ENCODE measurements at regions not wholly inside any gene's neighbourhood (a gene's known extent, or its start where the extent isn't known, plus 50 kb on each side); places are given as distances from the start of the nearest gene placed in this dataset.

- H3K4me3 ChIP-seq (ENCODE audit: low read length) = no peak overlapping the region
- no peak overlapping the region for H3K27ac ChIP-seq (ENCODE audit: low read length)
- no peaks in the 10 kb centered on the region for H3K9me3 ChIP-seq (ENCODE audit: insufficient read depth, low read length)
- H3K4me2 ChIP-seq (ENCODE audit: low read length) = no peak overlapping the region
- no peak overlapping the region for H2AFZ ChIP-seq (ENCODE audit: low read depth, low read length)
- no peaks in the 10 kb centered on the region for H3K79me2 ChIP-seq (ENCODE audit: low read length)
- TF ChIP-seq CTCF (IDR thresholded peaks at IDR 0.05; ENCODE audit: low read depth, low read length) (no peak), EZH2phosphoT487 (IDR thresholded peaks at IDR 0.05; ENCODE audit: low read depth) (no peak)
- no peaks in the 10 kb centered on the region for H4K20me1 ChIP-seq (ENCODE audit: insufficient read depth, low read length)
- H3K36me3 ChIP-seq (replicated peaks; ENCODE audit: low read depth, low read length) = no peaks in the 10 kb centered on the region
- H3K9ac ChIP-seq (ENCODE audit: low read length) = no peak overlapping the region
- no peaks in the 10 kb centered on the region for H3K27me3 ChIP-seq (ENCODE audit: low read depth, low read length)
- no peaks in the 10 kb centered on the region for H3K4me1 ChIP-seq (ENCODE audit: low read length)
These were observed 857.2 kb downstream of the RPA4 start for GRCh38 chrX:97740886-97741285.

- no peaks in the 10 kb centered on the region for H4K20me1 ChIP-seq (ENCODE audit: insufficient read depth, low read length)
- TF ChIP-seq EZH2phosphoT487 (IDR thresholded peaks at IDR 0.05; ENCODE audit: low read depth) = no peak
- no peak for TF ChIP-seq CTCF (IDR thresholded peaks at IDR 0.05; ENCODE audit: low read depth, low read length)
- H3K9ac ChIP-seq (ENCODE audit: low read length) = no peak overlapping the region
- H3K27ac ChIP-seq (ENCODE audit: low read length) = no peak overlapping the region
- H3K9me3 ChIP-seq (ENCODE audit: insufficient read depth, low read length) = no peaks in the 10 kb centered on the region
- H3K4me3 ChIP-seq (ENCODE audit: low read length) = no peak overlapping the region
- H3K4me2 ChIP-seq (ENCODE audit: low read length) = no peak overlapping the region
- H3K79me2 ChIP-seq (ENCODE audit: low read length) = no peaks in the 10 kb centered on the region
- no peaks in the 10 kb centered on the region for H3K36me3 ChIP-seq (replicated peaks; ENCODE audit: low read depth, low read length)
- H3K27me3 ChIP-seq (ENCODE audit: low read depth, low read length) = no peaks in the 10 kb centered on the region
- no peak overlapping the region for H2AFZ ChIP-seq (ENCODE audit: low read depth, low read length)
- no peaks in the 10 kb centered on the region; the same call in 1 of the 2 replicates for H3K4me1 ChIP-seq (ENCODE audit: low read length)
These were observed 859.3 kb downstream of the RPA4 start for GRCh38 chrX:97743014-97743413.

GRCh38 chrX:97747346-97747745 is 863.6 kb downstream of the RPA4 start:
- Histone ChIP-seq H2AFZ (ENCODE audit: low read depth, low read length) (no peak overlapping the region), H3K4me2 (ENCODE audit: low read length) (no peak overlapping the region), H4K20me1 (ENCODE audit: insufficient read depth, low read length) (no peaks in the 10 kb centered on the region), H3K79me2 (ENCODE audit: low read length) (no peaks in the 10 kb centered on the region), H3K27ac (ENCODE audit: low read length) (no peak overlapping the region), H3K9me3 (ENCODE audit: insufficient read depth, low read length) (no peaks in the 10 kb centered on the region), H3K4me3 (ENCODE audit: low read length) (no peak overlapping the region), H3K9ac (ENCODE audit: low read length) (no peak overlapping the region), H3K36me3 (replicated peaks; ENCODE audit: low read depth, low read length) (no peaks in the 10 kb centered on the region), H3K27me3 (ENCODE audit: low read depth, low read length) (no peaks in the 10 kb centered on the region), H3K4me1 (ENCODE audit: low read length) (no peaks in the 10 kb centered on the region; the same call in 1 of the 2 replicates)
- TF ChIP-seq CTCF (IDR thresholded peaks at IDR 0.05; ENCODE audit: low read depth, low read length) = no peak
- no peak for TF ChIP-seq EZH2phosphoT487 (IDR thresholded peaks at IDR 0.05; ENCODE audit: low read depth)

GRCh38 chrX:97751016-97751415 is 867.3 kb downstream of the RPA4 start:
- H3K27me3 ChIP-seq (ENCODE audit: low read depth, low read length) = no peaks in the 10 kb centered on the region
- no peak overlapping the region for H2AFZ ChIP-seq (ENCODE audit: low read depth, low read length)
- no peaks in the 10 kb centered on the region; the same call in 1 of the 2 replicates for H3K4me1 ChIP-seq (ENCODE audit: low read length)
- H3K79me2 ChIP-seq (ENCODE audit: low read length) = no peaks in the 10 kb centered on the region
- no peaks in the 10 kb centered on the region for H3K9me3 ChIP-seq (ENCODE audit: insufficient read depth, low read length)
- H3K27ac ChIP-seq (ENCODE audit: low read length) = no peak overlapping the region
- H4K20me1 ChIP-seq (ENCODE audit: insufficient read depth, low read length) = no peaks in the 10 kb centered on the region
- H3K4me2 ChIP-seq (ENCODE audit: low read length) = no peak overlapping the region
- TF ChIP-seq CTCF (IDR thresholded peaks at IDR 0.05; ENCODE audit: low read depth, low read length) (no peak), EZH2phosphoT487 (IDR thresholded peaks at IDR 0.05; ENCODE audit: low read depth) (no peak)
- no peaks in the 10 kb centered on the region for H3K36me3 ChIP-seq (replicated peaks; ENCODE audit: low read depth, low read length)
- no peak overlapping the region for H3K4me3 ChIP-seq (ENCODE audit: low read length)
- no peak overlapping the region for H3K9ac ChIP-seq (ENCODE audit: low read length)

Data from OCI-LY3 (cell line).